ENCODE measurements at regions not wholly inside any gene's neighbourhood (a gene's known extent, or its start where the extent isn't known, plus 50 kb on each side); places are given as distances from the start of the nearest gene placed in this dataset.
"Not testable (repeated sequence)": the region's sequence is repeated elsewhere in the genome, so short reads cannot be mapped to it uniquely, and the experiment has no call there.

DNA sequence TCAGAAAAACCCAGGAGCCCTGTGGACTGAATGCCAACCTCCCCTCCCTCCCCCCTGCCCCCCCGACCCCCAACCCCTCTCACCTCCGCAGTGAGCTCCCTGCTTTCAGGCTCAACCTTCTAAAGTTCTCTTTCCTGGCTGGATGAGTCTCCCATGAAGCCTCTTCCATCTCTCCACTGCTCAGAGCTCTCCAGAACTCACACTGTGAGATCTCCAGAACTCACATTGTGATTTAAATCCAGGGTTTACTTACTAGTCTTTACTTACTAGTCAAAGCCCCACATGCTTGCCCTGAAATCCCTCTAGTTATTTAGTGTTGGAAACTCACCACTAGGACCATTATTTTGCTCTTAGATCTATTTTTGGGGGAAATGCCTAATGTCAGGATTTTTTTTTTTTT lies 252.8 kb upstream of the ZNF658 start:
- TF ChIP-seq, protein P1, sequence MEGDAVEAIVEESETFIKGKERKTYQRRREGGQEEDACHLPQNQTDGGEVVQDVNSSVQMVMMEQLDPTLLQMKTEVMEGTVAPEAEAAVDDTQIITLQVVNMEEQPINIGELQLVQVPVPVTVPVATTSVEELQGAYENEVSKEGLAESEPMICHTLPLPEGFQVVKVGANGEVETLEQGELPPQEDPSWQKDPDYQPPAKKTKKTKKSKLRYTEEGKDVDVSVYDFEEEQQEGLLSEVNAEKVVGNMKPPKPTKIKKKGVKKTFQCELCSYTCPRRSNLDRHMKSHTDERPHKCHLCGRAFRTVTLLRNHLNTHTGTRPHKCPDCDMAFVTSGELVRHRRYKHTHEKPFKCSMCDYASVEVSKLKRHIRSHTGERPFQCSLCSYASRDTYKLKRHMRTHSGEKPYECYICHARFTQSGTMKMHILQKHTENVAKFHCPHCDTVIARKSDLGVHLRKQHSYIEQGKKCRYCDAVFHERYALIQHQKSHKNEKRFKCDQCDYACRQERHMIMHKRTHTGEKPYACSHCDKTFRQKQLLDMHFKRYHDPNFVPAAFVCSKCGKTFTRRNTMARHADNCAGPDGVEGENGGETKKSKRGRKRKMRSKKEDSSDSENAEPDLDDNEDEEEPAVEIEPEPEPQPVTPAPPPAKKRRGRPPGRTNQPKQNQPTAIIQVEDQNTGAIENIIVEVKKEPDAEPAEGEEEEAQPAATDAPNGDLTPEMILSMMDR (IDR thresholded peaks at IDR 0.05; ENCODE audit: insufficient read depth, low read length) = not testable (repeated sequence)
- TF ChIP-seq POLR2AphosphoS5 (IDR thresholded peaks at IDR 0.05; ENCODE audit: low read depth); REST (IDR thresholded peaks at IDR 0.05; ENCODE audit: insufficient replicate concordance, low read depth): not testable (repeated sequence)

Data from HL-60 (cell line).